KMS-11 (cell line): ENCODE measurements at regions not wholly inside any gene's neighbourhood (a gene's known extent, or its start where the extent isn't known, plus 50 kb on each side); places are given as distances from the start of the nearest gene placed in this dataset.

Source experiments
- H2AFZ ChIP-seq: fragments of 200-600 bp; sonication (generic); 2 replicates; pipeline ENCODE4 v1.6.1; 2016; ENCODE audit warnings: antibody characterized with exemption, mixed run types, low read depth
- H3K27ac ChIP-seq: fragments of 200-600 bp; sonication (generic); 2 replicates; pipeline ENCODE4 v1.6.1; 2016; ENCODE audit warnings: mild to moderate bottlenecking, mixed run types
- H3K27me3 ChIP-seq: fragments of 200-600 bp; sonication (generic); 2 replicates; pipeline ENCODE4 v1.6.1; 2017; ENCODE audit warnings: mild to moderate bottlenecking, low read depth, mixed run types, moderate library complexity; ENCODE audit not compliant: insufficient read depth
- H3K36me3 ChIP-seq: fragments of 200-600 bp; sonication (generic); 2 replicates; pipeline ENCODE4 v1.6.1; 2017; ENCODE audit warnings: mild to moderate bottlenecking, mixed run types; ENCODE audit not compliant: insufficient read depth
- H3K4me1 ChIP-seq: fragments of 200-600 bp; sonication (generic); 2 replicates; pipeline ENCODE4 v1.6.1; 2016; ENCODE audit warnings: mild to moderate bottlenecking, low read depth, mixed run types; ENCODE audit not compliant: poor library complexity, severe bottlenecking
- H3K4me2 ChIP-seq: fragments of 200-600 bp; sonication (generic); 2 replicates; pipeline ENCODE4 v1.7.0; 2016; ENCODE audit warnings: mild to moderate bottlenecking, mixed run types
- H3K4me3 ChIP-seq: fragments of 200-600 bp; sonication (generic); IDR thresholded peaks from 2 replicates; pipeline ENCODE4 v1.6.1; 2017; ENCODE audit warnings: low read depth, low read length, mixed read lengths; ENCODE audit not compliant: insufficient read depth
- H3K79me2 ChIP-seq: fragments of 200-600 bp; sonication (generic); 2 replicates; pipeline ENCODE4 v1.6.1; 2016; ENCODE audit warnings: low read depth, mixed run types; ENCODE audit not compliant: insufficient read depth
- H3K9ac ChIP-seq: fragments of 200-600 bp; sonication (generic); 2 replicates; pipeline ENCODE4 v1.6.1; 2016; ENCODE audit warnings: mild to moderate bottlenecking, mixed run types
- H4K20me1 ChIP-seq: fragments of 200-600 bp; sonication (generic); 2 replicates; pipeline ENCODE4 v1.6.1; 2016; ENCODE audit warnings: mild to moderate bottlenecking, mixed run types; ENCODE audit not compliant: insufficient read depth
- TF ChIP-seq, protein P1 (sequence below): fragments of 200-600 bp; sonication (generic); conservative IDR thresholded peaks from 2 replicates; pipeline ENCODE4 v1.6.1; 2017; ENCODE audit warnings: low read depth, mild to moderate bottlenecking, antibody characterized with exemption, low read length, moderate library complexity, mixed read lengths

DNA sequence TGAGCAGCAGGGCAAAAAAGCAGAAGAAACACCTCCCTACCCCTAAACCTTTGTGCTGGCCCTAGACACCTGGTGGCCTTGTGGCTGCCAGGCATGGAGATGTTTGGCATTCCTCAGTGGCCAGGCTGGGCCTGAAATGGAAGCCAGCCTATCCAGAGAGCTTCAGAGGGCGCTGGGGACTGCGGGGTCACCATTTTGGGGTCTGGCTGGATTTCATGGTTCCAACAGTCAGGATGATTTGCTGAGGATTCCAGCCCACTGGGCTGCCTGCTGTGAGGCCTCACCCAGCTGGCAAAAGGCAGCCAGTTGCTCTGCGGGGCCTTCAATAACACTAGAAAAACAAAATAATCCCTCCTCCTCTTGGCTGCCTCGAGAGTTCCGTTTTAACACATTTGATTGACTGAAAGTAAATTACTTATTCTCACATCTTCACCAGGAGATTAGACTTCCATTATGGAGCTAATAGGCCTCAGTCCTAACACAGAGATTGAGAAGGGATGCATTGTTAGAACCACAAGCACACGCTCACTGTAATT is 154.1 kb downstream of the EN1 start:
- no peaks in the 10 kb centered on the region for H3K36me3 ChIP-seq

DNA sequence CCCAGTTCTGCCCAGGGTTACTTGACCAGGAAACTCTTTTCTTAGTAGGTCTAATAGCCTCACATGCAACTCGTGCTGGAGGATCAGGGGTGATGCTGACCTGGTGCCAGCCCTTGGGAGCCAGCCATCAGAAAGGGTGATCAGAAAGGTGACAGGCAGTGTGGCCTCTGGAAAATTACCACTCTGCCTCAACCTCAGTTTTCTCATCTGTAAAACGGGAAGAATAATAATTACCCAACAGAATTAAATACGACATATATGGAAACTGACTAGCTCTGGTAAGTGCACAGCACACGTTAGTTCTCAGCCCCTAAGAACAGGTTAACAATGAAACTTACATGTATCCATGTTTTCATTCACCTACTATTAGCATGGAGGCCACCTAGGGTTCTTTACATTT is 157.6 kb downstream of the EN1 start:
- no peak overlapping the region for H3K4me3 ChIP-seq
- H3K27me3 ChIP-seq, result no peaks in the 10 kb centered on the region
- H3K79me2 ChIP-seq, result no peaks in the 10 kb centered on the region
- no peak overlapping the region for H3K9ac ChIP-seq
- H2AFZ ChIP-seq, result no peak overlapping the region
- H3K36me3 ChIP-seq, result no peaks in the 10 kb centered on the region
- H3K4me2 ChIP-seq, result no peak overlapping the region
- no peak overlapping the region for H3K27ac ChIP-seq
- no peaks in the 10 kb centered on the region for H4K20me1 ChIP-seq
- no peaks in the 10 kb centered on the region for H3K4me1 ChIP-seq
- TF ChIP-seq, protein P1, sequence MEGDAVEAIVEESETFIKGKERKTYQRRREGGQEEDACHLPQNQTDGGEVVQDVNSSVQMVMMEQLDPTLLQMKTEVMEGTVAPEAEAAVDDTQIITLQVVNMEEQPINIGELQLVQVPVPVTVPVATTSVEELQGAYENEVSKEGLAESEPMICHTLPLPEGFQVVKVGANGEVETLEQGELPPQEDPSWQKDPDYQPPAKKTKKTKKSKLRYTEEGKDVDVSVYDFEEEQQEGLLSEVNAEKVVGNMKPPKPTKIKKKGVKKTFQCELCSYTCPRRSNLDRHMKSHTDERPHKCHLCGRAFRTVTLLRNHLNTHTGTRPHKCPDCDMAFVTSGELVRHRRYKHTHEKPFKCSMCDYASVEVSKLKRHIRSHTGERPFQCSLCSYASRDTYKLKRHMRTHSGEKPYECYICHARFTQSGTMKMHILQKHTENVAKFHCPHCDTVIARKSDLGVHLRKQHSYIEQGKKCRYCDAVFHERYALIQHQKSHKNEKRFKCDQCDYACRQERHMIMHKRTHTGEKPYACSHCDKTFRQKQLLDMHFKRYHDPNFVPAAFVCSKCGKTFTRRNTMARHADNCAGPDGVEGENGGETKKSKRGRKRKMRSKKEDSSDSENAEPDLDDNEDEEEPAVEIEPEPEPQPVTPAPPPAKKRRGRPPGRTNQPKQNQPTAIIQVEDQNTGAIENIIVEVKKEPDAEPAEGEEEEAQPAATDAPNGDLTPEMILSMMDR, result no peak

More for the DNA sequence above, 154.1 kb downstream of the EN1 start:
- H3K4me1 ChIP-seq, result peaks cover 17% of the 10 kb centered on the region
- H3K4me2 ChIP-seq, result no peak overlapping the region
- H2AFZ ChIP-seq, result no peak overlapping the region
- no peaks in the 10 kb centered on the region for H4K20me1 ChIP-seq
- H3K79me2 ChIP-seq, result no peaks in the 10 kb centered on the region
- TF ChIP-seq, protein P1, result no peak
- H3K27ac ChIP-seq, result no peak overlapping the region
- H3K9ac ChIP-seq, result no peak overlapping the region
- no peak overlapping the region for H3K4me3 ChIP-seq
- no peaks in the 10 kb centered on the region for H3K27me3 ChIP-seq

DNA sequence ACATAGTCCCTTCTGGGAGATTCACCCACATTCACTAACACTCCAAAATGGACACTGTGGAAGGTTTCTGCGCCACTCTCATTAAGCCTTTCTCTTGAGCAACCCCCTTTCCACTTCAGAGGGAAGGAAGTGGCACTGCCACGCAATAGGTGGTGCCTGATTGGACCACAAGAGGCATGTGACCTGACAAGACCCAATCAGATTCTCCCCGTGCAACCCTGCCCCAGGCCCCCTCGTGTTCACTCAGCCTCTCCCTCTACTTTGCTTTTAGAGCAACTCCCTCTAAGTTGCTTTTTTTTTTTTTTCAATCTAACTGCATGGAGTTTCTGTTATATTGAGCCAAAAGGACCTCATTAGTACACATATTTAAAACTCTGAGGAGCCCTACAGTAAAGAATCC is 158.0 kb downstream of the EN1 start:
- H4K20me1 ChIP-seq, result no peaks in the 10 kb centered on the region
- TF ChIP-seq, protein P1, result no peak
- no peak overlapping the region for H3K4me2 ChIP-seq
- no peaks in the 10 kb centered on the region for H3K36me3 ChIP-seq
- no peak overlapping the region for H2AFZ ChIP-seq
- no peak overlapping the region for H3K9ac ChIP-seq
- H3K27ac ChIP-seq, result no peak overlapping the region
- no peaks in the 10 kb centered on the region for H3K27me3 ChIP-seq
- no peaks in the 10 kb centered on the region for H3K4me1 ChIP-seq
- no peak overlapping the region for H3K4me3 ChIP-seq
- no peaks in the 10 kb centered on the region for H3K79me2 ChIP-seq

DNA sequence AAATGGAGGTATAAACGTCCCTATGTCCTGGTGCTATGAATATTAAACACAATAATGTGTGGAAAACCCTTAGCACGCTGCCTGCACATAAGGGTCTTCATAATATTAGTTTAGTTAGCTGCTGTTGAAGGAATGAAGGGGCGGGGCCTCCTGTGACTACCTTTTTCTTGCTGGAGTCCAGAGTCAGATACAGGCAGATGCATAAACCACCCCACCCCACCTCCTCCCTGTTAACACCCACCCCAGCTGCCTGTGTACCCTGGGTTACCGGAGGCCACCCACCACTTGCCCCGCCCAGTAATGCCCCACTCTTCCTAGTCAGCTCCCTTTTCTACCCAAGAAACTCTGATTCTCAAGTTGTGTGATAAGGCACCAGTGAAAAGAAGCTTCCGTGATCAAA is 158.4 kb downstream of the EN1 start:
- no peaks in the 10 kb centered on the region for H4K20me1 ChIP-seq
- no peaks in the 10 kb centered on the region for H3K36me3 ChIP-seq
- no peaks in the 10 kb centered on the region for H3K4me1 ChIP-seq
- no peak overlapping the region for H3K27ac ChIP-seq
- H3K9ac ChIP-seq, result no peak overlapping the region
- H3K4me2 ChIP-seq, result no peak overlapping the region
- no peak overlapping the region for H3K4me3 ChIP-seq
- TF ChIP-seq, protein P1, result no peak
- no peaks in the 10 kb centered on the region for H3K79me2 ChIP-seq
- no peak overlapping the region for H2AFZ ChIP-seq
- no peaks in the 10 kb centered on the region for H3K27me3 ChIP-seq

DNA sequence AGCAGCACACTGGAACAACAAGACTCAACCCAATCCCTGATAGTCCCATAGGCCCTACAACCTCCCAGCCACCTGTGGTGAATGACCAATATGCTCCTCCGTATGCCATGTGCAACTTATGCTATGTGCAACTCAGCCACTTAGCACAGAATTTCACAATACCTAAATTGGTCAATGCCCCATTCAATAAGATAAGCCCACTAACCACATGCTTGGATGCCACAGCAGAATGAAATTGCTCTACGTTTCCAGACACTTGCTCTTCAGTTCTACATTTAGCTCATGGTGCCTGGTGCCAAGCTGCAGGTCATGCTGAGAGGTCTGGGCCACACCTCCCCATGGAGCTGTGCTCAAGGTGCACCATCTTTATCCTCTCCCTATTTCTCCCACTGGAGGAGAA is 159.8 kb downstream of the EN1 start:
- no peak overlapping the region for H3K9ac ChIP-seq
- no peaks in the 10 kb centered on the region for H3K27me3 ChIP-seq
- H3K36me3 ChIP-seq, result no peaks in the 10 kb centered on the region
- H3K4me1 ChIP-seq, result no peaks in the 10 kb centered on the region
- H4K20me1 ChIP-seq, result no peaks in the 10 kb centered on the region
- H3K79me2 ChIP-seq, result no peaks in the 10 kb centered on the region
- H3K27ac ChIP-seq, result no peak overlapping the region
- TF ChIP-seq, protein P1, result no peak
- no peak overlapping the region for H3K4me3 ChIP-seq
- no peak overlapping the region for H2AFZ ChIP-seq
- no peak overlapping the region for H3K4me2 ChIP-seq
